MM.1S (cell line): ENCODE measurements at regions not wholly inside any gene's neighbourhood (a gene's known extent, or its start where the extent isn't known, plus 50 kb on each side); places are given as distances from the start of the nearest gene placed in this dataset.

Experiments used
- DNase-seq: peaks from one replicate; pipeline ENCODE4 v3.0.0-alpha.2; 2015
- H2AFZ ChIP-seq: fragments of 300-600 bp; sonication (generic); 2 replicates; pipeline ENCODE4 v1.6.0; 2016; ENCODE audit warnings: antibody characterized with exemption, low read length
- H3F3A ChIP-seq: fragments of 300-600 bp; sonication (generic); 2 replicates; pipeline ENCODE4 v1.6.1; 2016; ENCODE audit warnings: mild to moderate bottlenecking, antibody characterized with exemption, low read length, moderate library complexity, mixed read lengths; ENCODE audit not compliant: insufficient read depth
- H3K27ac ChIP-seq: fragments of 300-600 bp; sonication (generic); 2 replicates; pipeline ENCODE4 v1.5.1; 2016; ENCODE audit warnings: mild to moderate bottlenecking, low read length
- H3K27me3 ChIP-seq: fragments of 300-600 bp; sonication (generic); replicated peaks from 2 replicates; pipeline ENCODE4 v1.6.0; 2016; ENCODE audit warnings: low read length; ENCODE audit not compliant: insufficient read depth
- H3K36me3 ChIP-seq: fragments of 300-600 bp; sonication (generic); replicated peaks from 2 replicates; pipeline ENCODE4 v1.6.1; 2016; ENCODE audit warnings: mild to moderate bottlenecking, low read length, mixed read lengths; ENCODE audit not compliant: insufficient read depth
- H3K4me1 ChIP-seq: fragments of 300-600 bp; sonication (generic); 2 replicates; pipeline ENCODE4 v1.6.1; 2016; ENCODE audit warnings: low read length, mixed read lengths
- H3K4me2 ChIP-seq: fragments of 300-600 bp; sonication (generic); 2 replicates; pipeline ENCODE4 v1.6.0; 2016; ENCODE audit warnings: low read depth, low read length
- H3K4me3 ChIP-seq: fragments of 300-600 bp; sonication (generic); 2 replicates; pipeline ENCODE4 v1.5.1; 2016; ENCODE audit warnings: low read length, mixed read lengths
- H3K79me2 ChIP-seq: fragments of 300-600 bp; sonication (generic); 2 replicates; pipeline ENCODE4 v1.6.1; 2016; ENCODE audit warnings: mixed run types, low read length, mixed read lengths
- H3K9ac ChIP-seq: fragments of 300-600 bp; sonication (generic); 2 replicates; pipeline ENCODE4 v1.6.1; 2016; ENCODE audit warnings: low read length, mixed read lengths
- H3K9me2 ChIP-seq: fragments of 300-600 bp; sonication (generic); replicated peaks from 2 replicates; pipeline ENCODE4 v1.6.1; 2016; ENCODE audit warnings: mild to moderate bottlenecking, low read length, mixed read lengths; ENCODE audit not compliant: insufficient read depth
- H3K9me3 ChIP-seq: fragments of 300-600 bp; sonication (generic); replicated peaks from 2 replicates; pipeline ENCODE4 v1.6.1; 2016; ENCODE audit warnings: mild to moderate bottlenecking, low read length, mixed read lengths; ENCODE audit not compliant: insufficient read depth
- H4K20me1 ChIP-seq: fragments of 300-600 bp; sonication (generic); 2 replicates; pipeline ENCODE4 v1.6.1; 2016; ENCODE audit warnings: mild to moderate bottlenecking, low read length, moderate library complexity, mixed read lengths; ENCODE audit not compliant: insufficient read depth
- CTCF ChIP-seq: fragments of 300-600 bp; sonication (generic); IDR thresholded peaks from 2 replicates; pipeline ENCODE4 v1.5.1; 2016; ENCODE audit warnings: antibody characterized with exemption, low read length, mixed read lengths
- EZH2 ChIP-seq: fragments of 300-600 bp; sonication (generic); optimal IDR thresholded peaks from 2 replicates; pipeline ENCODE3; 2017; ENCODE audit warnings: low read depth, mild to moderate bottlenecking, antibody characterized with exemption, low read length, mixed read lengths
- EZH2phosphoT487 ChIP-seq: fragments of 300-600 bp; sonication (generic); IDR thresholded peaks from 2 replicates; pipeline ENCODE4 v1.6.1; 2018; ENCODE audit warnings: antibody characterized with exemption, low read length

DNA sequence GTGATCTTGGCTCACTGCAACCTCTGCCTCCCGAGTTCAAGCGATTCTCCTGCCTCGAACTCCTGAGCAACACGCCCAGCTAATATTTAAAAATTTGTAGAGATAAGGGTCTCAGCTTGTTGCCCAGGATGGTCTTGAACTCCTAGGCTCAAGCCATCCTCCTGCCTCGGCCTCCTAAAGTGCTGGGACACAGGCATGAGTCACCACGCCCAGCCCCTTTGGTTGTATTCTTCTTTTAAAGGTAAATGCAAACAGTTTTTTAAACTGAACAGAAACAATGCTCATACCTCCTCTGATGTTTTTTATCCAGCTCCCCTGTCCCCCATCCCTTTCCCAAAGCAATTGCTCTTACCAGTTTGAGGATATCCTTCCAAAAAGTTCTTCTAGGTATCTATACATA lies 79.5 kb upstream of the DUSP5 start:
- Histone ChIP-seq H3K4me1 (peaks cover 84% of the 10 kb centered on the region), H4K20me1 (no peaks in the 10 kb centered on the region), H3K27ac (no peak overlapping the region), H3K79me2 (no peaks in the 10 kb centered on the region), H3K9ac (no peak overlapping the region), H3K9me3 (no peaks in the 10 kb centered on the region), H3K27me3 (no peaks in the 10 kb centered on the region), H3K36me3 (no peaks in the 10 kb centered on the region), H2AFZ (no peak overlapping the region), H3F3A (peaks cover 50% of the 10 kb centered on the region), H3K4me2 (no peak overlapping the region), H3K4me3 (no peak overlapping the region), H3K9me2 (no peaks in the 10 kb centered on the region)
- no peak for DNase-seq
- TF ChIP-seq EZH2, result no peak
- no peak for TF ChIP-seq CTCF
- no peak for TF ChIP-seq EZH2phosphoT487

GRCh38 chr10:110419265-110419664 lies 78.4 kb upstream of the DUSP5 start:
- no peak overlapping the region for H3K9ac ChIP-seq
- no peaks in the 10 kb centered on the region for H3K36me3 ChIP-seq
- H3K27ac ChIP-seq, result no peak overlapping the region
- TF ChIP-seq EZH2phosphoT487, result no peak
- no peak for TF ChIP-seq EZH2
- no peak for TF ChIP-seq CTCF
- no peaks in the 10 kb centered on the region for H3K9me3 ChIP-seq
- no peaks in the 10 kb centered on the region for H3K27me3 ChIP-seq
- H3K4me3 ChIP-seq, result no peak overlapping the region
- H3K9me2 ChIP-seq, result no peaks in the 10 kb centered on the region
- no peak overlapping the region for H3K4me2 ChIP-seq
- no peaks in the 10 kb centered on the region for H4K20me1 ChIP-seq
- H3K79me2 ChIP-seq, result no peaks in the 10 kb centered on the region
- H3K4me1 ChIP-seq, result peaks cover 84% of the 10 kb centered on the region
- peaks cover 50% of the 10 kb centered on the region for H3F3A ChIP-seq
- no peak for DNase-seq
- no peak overlapping the region for H2AFZ ChIP-seq

DNA sequence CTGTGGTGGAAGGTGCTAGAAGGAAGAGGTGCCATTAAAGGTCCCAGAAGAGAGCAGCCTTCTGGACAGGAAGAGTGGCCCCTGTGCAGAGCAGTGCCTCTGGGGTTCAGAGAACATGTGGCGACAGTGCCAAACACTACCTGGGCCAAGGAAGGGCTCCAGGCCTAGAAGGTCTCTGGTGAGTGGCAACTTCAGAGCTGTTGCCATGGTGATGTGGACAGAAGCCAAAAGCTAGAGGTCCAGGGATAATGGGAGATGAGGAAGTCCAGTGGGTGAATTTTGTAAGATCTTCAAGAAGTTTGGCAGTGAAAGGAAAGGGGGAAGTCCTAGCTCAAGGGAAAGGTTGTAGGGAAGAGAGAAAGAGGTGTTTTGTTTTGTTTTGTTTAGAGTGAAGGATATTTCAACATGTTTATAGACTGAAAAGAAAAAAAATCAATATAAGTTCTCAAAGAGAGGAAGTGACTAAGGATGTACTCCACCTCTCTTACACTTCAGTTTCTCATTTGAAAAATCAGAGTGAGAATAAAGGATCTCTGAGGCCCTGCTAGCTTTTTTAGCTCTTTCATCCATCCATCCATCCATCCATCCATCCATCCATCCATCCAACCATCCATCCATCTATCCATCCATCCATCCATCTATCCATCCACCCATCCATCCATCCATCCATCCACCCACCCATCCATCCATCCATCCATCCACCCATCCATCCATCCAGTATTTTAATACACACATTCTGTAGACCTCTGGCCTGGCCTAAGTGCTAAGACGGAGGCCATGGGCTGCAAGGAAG lies 77.1 kb upstream of the DUSP5 start:
- Histone ChIP-seq H3K9me2 (no peaks in the 10 kb centered on the region), H2AFZ (no peak overlapping the region), H4K20me1 (no peaks in the 10 kb centered on the region), H3K4me2 (peak overlapping the region; percentile 48; the same call in 1 of the 2 replicates), H3K27me3 (no peaks in the 10 kb centered on the region), H3K4me1 (peaks cover 83% of the 10 kb centered on the region), H3F3A (peaks cover 49% of the 10 kb centered on the region), H3K27ac (peak overlapping the region; percentile 86; the same call in 1 of the 2 replicates), H3K9me3 (no peaks in the 10 kb centered on the region), H3K79me2 (0 out of 2 replicates have a peak, but pooled peaks cover 3% of the 10 kb centered on the region), H3K9ac (peak overlapping the region; percentile 54; the same call in 1 of the 2 replicates), H3K4me3 (no peak overlapping the region), H3K36me3 (no peaks in the 10 kb centered on the region)
- no peak for DNase-seq
- TF ChIP-seq CTCF (no peak), EZH2 (no peak), EZH2phosphoT487 (no peak)
